Epithelial cell of esophagus (primary cell): ENCODE measurements at regions not wholly inside any gene's neighbourhood (a gene's known extent, or its start where the extent isn't known, plus 50 kb on each side); places are given as distances from the start of the nearest gene placed in this dataset.
A peak's percentile ranks its signal among the peaks of the same experiment; 100 is the strongest.

Source experiments
- DNase-seq: peaks from one replicate; pipeline ENCODE4 v3.0.0; 2010; ENCODE audit warnings: low read depth
- H3K4me3 ChIP-seq: 2 replicates; pipeline ENCODE4 v1.5.1; 2011; ENCODE audit warnings: mild to moderate bottlenecking, low read length, control low read depth
- CTCF ChIP-seq: IDR thresholded peaks from 2 replicates; pipeline ENCODE4 v1.5.1; 2011; ENCODE audit warnings: low read depth, mild to moderate bottlenecking, low read length, control low read depth, inconsistent platforms; ENCODE audit not compliant: insufficient read depth; ENCODE audit errors: missing control alignments

- H3K4me3 ChIP-seq, result no peak overlapping the region
- no peak for TF ChIP-seq CTCF
- DNase-seq, result peak; percentile 17
Observed at GRCh38 chr2:149819356-149819957, 231.9 kb upstream of the MMADHC start.

- no peak for DNase-seq
- no peak overlapping the region for H3K4me3 ChIP-seq
- no peak for TF ChIP-seq CTCF
Observed at GRCh38 chr2:149816756-149817551, 229.4 kb upstream of the MMADHC start.

- H3K4me3 ChIP-seq, result no peak overlapping the region
- DNase-seq, result no peak
- no peak for TF ChIP-seq CTCF
Observed at GRCh38 chr2:149815941-149816340, 228.4 kb upstream of the MMADHC start.

GRCh38 chr2:149814901-149815300 is 227.3 kb upstream of the MMADHC start:
- no peak for TF ChIP-seq CTCF
- DNase-seq, result no peak
- H3K4me3 ChIP-seq, result no peak overlapping the region

- DNase-seq, result no peak
- no peak for TF ChIP-seq CTCF
- no peak overlapping the region for H3K4me3 ChIP-seq
Observed at GRCh38 chr2:149814049-149814448, 226.5 kb upstream of the MMADHC start.

GRCh38 chr2:149808556-149808955 is 221.0 kb upstream of the MMADHC start:
- no peak for TF ChIP-seq CTCF
- no peak for DNase-seq
- no peak overlapping the region for H3K4me3 ChIP-seq

- no peak for DNase-seq
- no peak for TF ChIP-seq CTCF
- no peak overlapping the region for H3K4me3 ChIP-seq
Observed at GRCh38 chr2:149806651-149807050, 219.1 kb upstream of the MMADHC start.
